ENCODE measurements at regions not wholly inside any gene's neighbourhood (a gene's known extent, or its start where the extent isn't known, plus 50 kb on each side); places are given as distances from the start of the nearest gene placed in this dataset.

GRCh38 chr18:7415081-7415894 is 151.8 kb upstream of the PTPRM start:
- DNase-seq, result peak in 1 of 2 donors; percentile 16
- H3K27ac ChIP-seq, result peak overlapping the region in 3 of 4 donors; percentile 36 to 58 (median 57)
- in situ Hi-C loops (cut with MboI; ENCODE audit: low sequenced_read_pairs in 4 of 4), result no loop called here

GRCh38 chr18:7417727-7418126 is 149.4 kb upstream of the PTPRM start:
- Histone ChIP-seq H3K36me3 (no peaks in the 10 kb centered on the region), H3K9me3 (peaks cover 0 to 4% (median 4%) of the 10 kb centered on the region in 3 donors), H3K4me1 (no peaks in the 10 kb centered on the region), H3K27ac (no peak overlapping the region), H3K4me3 (no peak overlapping the region), H3K27me3 (no peaks in the 10 kb centered on the region)
- in situ Hi-C loops (cut with MboI; ENCODE audit: low sequenced_read_pairs in 4 of 4), result no loop called here
- DNase-seq (no peak), ATAC-seq (no peak)
- TF ChIP-seq POLR2A (IDR thresholded peaks at IDR 0.05), result no peak
- intact Hi-C loops (cut with DNase I; ENCODE audit: low total_unique reads), result no loop called here

More at GRCh38 chr18:7415081-7415894, 151.8 kb upstream of the PTPRM start:
- Histone ChIP-seq H3K36me3 (no peaks in the 10 kb centered on the region), H3K9me3 (no peaks in the 10 kb centered on the region), H3K4me1 (no peaks in the 10 kb centered on the region), H3K4me3 (no peak overlapping the region), H3K27me3 (no peaks in the 10 kb centered on the region)
- TF ChIP-seq POLR2A (IDR thresholded peaks at IDR 0.05) (no peak), CTCF (IDR thresholded peaks at IDR 0.05 in 4 of 5, conservative IDR thresholded peaks at IDR 0.05 in 1 of 5) (no peak)
- peak in 1 of 2 donors; percentile 47 for ATAC-seq
- intact Hi-C loops (cut with DNase I; ENCODE audit: low total_unique reads), result no loop called here

- H3K4me1 ChIP-seq, result no peaks in the 10 kb centered on the region
- ATAC-seq (no peak), DNase-seq (no peak)
- H3K27me3 ChIP-seq, result no peaks in the 10 kb centered on the region
- no peaks in the 10 kb centered on the region for H3K9me3 ChIP-seq
- TF ChIP-seq CTCF (IDR thresholded peaks at IDR 0.05 in 4 of 5, conservative IDR thresholded peaks at IDR 0.05 in 1 of 5) (no peak), POLR2A (IDR thresholded peaks at IDR 0.05) (no peak)
- in situ Hi-C loops (cut with MboI; ENCODE audit: low sequenced_read_pairs in 4 of 4) (loop anchor here in 1 of 4 donors (25.0 kb wide), 1 partner anchor 107 kb away; no protein-coding TSS in a partner anchor), intact Hi-C loops (cut with DNase I; ENCODE audit: low total_unique reads) (no loop called here)
- no peaks in the 10 kb centered on the region for H3K36me3 ChIP-seq
- H3K4me3 ChIP-seq, result no peak overlapping the region
- no peak overlapping the region for H3K27ac ChIP-seq
These were observed 137.3 kb upstream of the PTPRM start for GRCh38 chr18:7429831-7430230.

GRCh38 chr18:7436166-7436565 is 130.9 kb upstream of the PTPRM start:
- ATAC-seq (no peak), DNase-seq (no peak)
- no peak overlapping the region for H3K27ac ChIP-seq
- TF ChIP-seq CTCF (IDR thresholded peaks at IDR 0.05 in 4 of 5, conservative IDR thresholded peaks at IDR 0.05 in 1 of 5), result no peak
- peaks cover 0 to 6% of the 10 kb centered on the region in 2 donors for H3K4me1 ChIP-seq
- H3K9me3 ChIP-seq, result no peaks in the 10 kb centered on the region
- H3K27me3 ChIP-seq, result no peaks in the 10 kb centered on the region
- H3K4me3 ChIP-seq, result no peak overlapping the region
- intact Hi-C loops (cut with DNase I; ENCODE audit: low total_unique reads) (no loop called here), in situ Hi-C loops (cut with MboI; ENCODE audit: low sequenced_read_pairs in 4 of 4) (loop anchor here in 1 of 4 donors (25.0 kb wide), 1 partner anchor 101 kb away; no protein-coding TSS in a partner anchor)
- no peaks in the 10 kb centered on the region for H3K36me3 ChIP-seq

GRCh38 chr18:7437870-7438269 is 129.2 kb upstream of the PTPRM start:
- no peaks in the 10 kb centered on the region for H3K27me3 ChIP-seq
- H3K27ac ChIP-seq, result no peak overlapping the region
- in situ Hi-C loops (cut with MboI; ENCODE audit: low sequenced_read_pairs in 4 of 4), result loop anchor here in 1 of 4 donors (25.0 kb wide), 1 partner anchor 99 kb away; no protein-coding TSS in a partner anchor
- TF ChIP-seq POLR2A (IDR thresholded peaks at IDR 0.05), result no peak
- TF ChIP-seq CTCF (IDR thresholded peaks at IDR 0.05 in 4 of 5, conservative IDR thresholded peaks at IDR 0.05 in 1 of 5), result no peak
- no peak overlapping the region for H3K4me3 ChIP-seq
- H3K4me1 ChIP-seq, result peaks cover 0 to 6% of the 10 kb centered on the region in 2 donors
- ATAC-seq (no peak), DNase-seq (no peak)
- no peaks in the 10 kb centered on the region for H3K36me3 ChIP-seq
- intact Hi-C loops (cut with DNase I; ENCODE audit: low total_unique reads), result no loop called here
- H3K9me3 ChIP-seq, result no peaks in the 10 kb centered on the region
